ENCODE measurements at regions not wholly inside any gene's neighbourhood (a gene's known extent, or its start where the extent isn't known, plus 50 kb on each side); places are given as distances from the start of the nearest gene placed in this dataset.

DNA sequence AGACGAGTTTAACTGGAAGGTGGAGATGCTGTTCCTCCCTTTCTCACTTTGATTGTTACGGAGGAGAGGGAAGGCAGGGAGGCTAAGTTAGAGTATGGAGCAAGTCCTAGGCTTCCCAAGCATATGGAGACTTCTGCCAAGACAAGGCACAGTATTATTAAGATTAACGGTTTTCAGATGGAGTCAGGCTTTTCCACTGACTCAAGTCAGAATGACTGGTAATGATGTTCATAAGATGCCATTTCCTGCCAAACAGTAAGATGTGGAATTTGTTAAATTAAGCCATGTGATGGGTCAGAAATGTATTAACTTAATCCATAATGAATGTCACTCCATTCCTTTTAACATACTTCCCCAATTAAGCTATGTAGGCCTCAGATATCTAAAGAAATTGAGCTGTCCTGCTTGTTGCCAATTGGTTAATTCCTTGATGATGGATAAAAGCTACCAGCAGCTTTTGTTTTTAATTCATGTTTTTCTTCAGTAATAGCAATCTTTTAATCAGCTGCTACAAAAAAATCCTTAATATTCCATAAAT, 383.7 kb downstream of the ZNF521 start:
- no peak for TF ChIP-seq CTCF (conservative IDR thresholded peaks at IDR 0.05; ENCODE audit: control insufficient read depth, insufficient read depth, low read depth, low read length)
- no peak overlapping the region for H3K4me3 ChIP-seq (ENCODE audit: control insufficient read depth, low read depth, low read length)
- DNase-seq (ENCODE audit: low read depth), result peak; percentile 79

GRCh38 chr18:24972577-24972976, 379.4 kb downstream of the ZNF521 start:
- no peak overlapping the region for H3K4me3 ChIP-seq (ENCODE audit: control insufficient read depth, low read depth, low read length)
- DNase-seq (ENCODE audit: low read depth), result no peak
- TF ChIP-seq CTCF (conservative IDR thresholded peaks at IDR 0.05; ENCODE audit: control insufficient read depth, insufficient read depth, low read depth, low read length), result no peak

DNA sequence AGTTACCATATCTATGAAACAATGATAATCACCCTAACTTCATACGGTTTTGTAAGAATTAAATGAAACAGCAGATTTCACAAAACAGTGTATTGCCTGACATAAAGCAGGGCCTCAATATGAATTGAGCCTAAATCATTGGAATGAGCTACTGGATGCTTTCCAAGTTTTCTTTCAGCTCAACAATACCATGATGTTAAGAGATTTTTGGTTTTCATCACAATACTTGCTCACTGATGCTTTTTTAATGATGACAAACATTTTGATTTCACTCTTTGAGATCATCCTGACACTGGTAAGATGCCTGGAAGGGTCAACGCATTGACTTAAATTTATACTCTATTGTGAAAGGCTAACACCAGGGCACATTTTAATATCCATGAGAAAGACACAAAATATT, 377.5 kb downstream of the ZNF521 start:
- no peak for TF ChIP-seq CTCF (conservative IDR thresholded peaks at IDR 0.05; ENCODE audit: control insufficient read depth, insufficient read depth, low read depth, low read length)
- H3K4me3 ChIP-seq (ENCODE audit: control insufficient read depth, low read depth, low read length), result no peak overlapping the region
- no peak for DNase-seq (ENCODE audit: low read depth)

GRCh38 chr18:24975496-24976372, 376.2 kb downstream of the ZNF521 start:
- TF ChIP-seq CTCF (conservative IDR thresholded peaks at IDR 0.05; ENCODE audit: control insufficient read depth, insufficient read depth, low read depth, low read length), result no peak
- no peak for DNase-seq (ENCODE audit: low read depth)

GRCh38 chr18:24976502-24976901, 375.5 kb downstream of the ZNF521 start:
- no peak for DNase-seq (ENCODE audit: low read depth)
- no peak overlapping the region for H3K4me3 ChIP-seq (ENCODE audit: control insufficient read depth, low read depth, low read length)
- no peak for TF ChIP-seq CTCF (conservative IDR thresholded peaks at IDR 0.05; ENCODE audit: control insufficient read depth, insufficient read depth, low read depth, low read length)

More at GRCh38 chr18:24975496-24976372, 376.2 kb downstream of the ZNF521 start:
- H3K4me3 ChIP-seq (ENCODE audit: control insufficient read depth, low read depth, low read length), result no peak overlapping the region

GRCh38 chr18:24979235-24979634, 372.7 kb downstream of the ZNF521 start:
- TF ChIP-seq CTCF (conservative IDR thresholded peaks at IDR 0.05; ENCODE audit: control insufficient read depth, insufficient read depth, low read depth, low read length), result no peak
- no peak for DNase-seq (ENCODE audit: low read depth)
- no peak overlapping the region for H3K4me3 ChIP-seq (ENCODE audit: control insufficient read depth, low read depth, low read length)

All from fibroblast of mammary gland (primary cell).